Tibial nerve (tissue), 4 donors: ENCODE measurements at regions not wholly inside any gene's neighbourhood (a gene's known extent, or its start where the extent isn't known, plus 50 kb on each side); places are given as distances from the start of the nearest gene placed in this dataset.
A peak's percentile ranks its signal among the peaks of the same experiment; 100 is the strongest.

Experiments used
- DNase-seq, 2 donors: peaks; one replicate each; pipeline ENCODE4 v3.0.0-alpha.2; 2019; ENCODE audit warnings: low spot score in 2 of 2
- H3K27ac ChIP-seq, 4 donors: fragments of 200-600 bp; sonication (generic) in 3 of 4; one replicate each; pipeline ENCODE4 v1.5.1; 2017 to 2019; ENCODE audit warnings: mild to moderate bottlenecking in 1 of 4
- H3K27me3 ChIP-seq, 2 donors: fragments of 200-600 bp; sonication (generic) in 1 of 2; one replicate each; pipeline versions ENCODE4 v1.5.1 to v1.6.0; 2017 to 2019
- H3K36me3 ChIP-seq, 3 donors: fragments of 200-600 bp; sonication (generic); one replicate each; pipeline ENCODE4 v1.5.1; 2018 to 2019
- H3K4me1 ChIP-seq, 4 donors: fragments of 200-600 bp; sonication (generic) in 3 of 4; one replicate each; pipeline ENCODE4 v1.5.1; 2017 to 2019
- H3K4me3 ChIP-seq, 4 donors: fragments of 200-600 bp; sonication (generic) in 3 of 4; one replicate each; pipeline ENCODE4 v1.5.1; 2017 to 2019; ENCODE audit warnings: mild to moderate bottlenecking in 1 of 4, moderate library complexity in 1 of 4
- H3K9me3 ChIP-seq, 4 donors: fragments of 200-600 bp; sonication (generic) in 3 of 4; one replicate each; pipeline ENCODE4 v1.5.1; 2017 to 2019
- EP300 ChIP-seq, 2 donors: sonication (generic); formaldehyde crosslinking; IDR thresholded peaks; one replicate each; pipeline ENCODE4 v1.6.1; 2017; ENCODE audit warnings: antibody characterized with exemption in 2 of 2, mild to moderate bottlenecking in 1 of 2
- POLR2A ChIP-seq, 2 donors: fragments of 450-650 bp; IDR thresholded peaks; one replicate each; pipeline ENCODE4 v1.6.1; 2017; ENCODE audit warnings: antibody characterized with exemption in 2 of 2, mild to moderate bottlenecking in 2 of 2, moderate library complexity in 2 of 2
- WGBS, 2 donors: methylation state at CpG; one replicate each; pipeline ENCODE4 v1.1.5; 2018; 5-methylcytosine and 5-hydroxymethylcytosine counted together
- TF ChIP-seq, protein P1 (sequence below), 5 experiments: fragments of 200-600 bp in 3 of 5; fragments of 450-650 bp in 2 of 5; sonication (generic) in 3 of 5; IDR thresholded peaks; one replicate each; pipeline ENCODE4 v1.5.1; 2016 to 2019; ENCODE audit warnings: antibody characterized with exemption in 5 of 5, mild to moderate bottlenecking in 3 of 5, moderate library complexity in 2 of 5

DNA sequence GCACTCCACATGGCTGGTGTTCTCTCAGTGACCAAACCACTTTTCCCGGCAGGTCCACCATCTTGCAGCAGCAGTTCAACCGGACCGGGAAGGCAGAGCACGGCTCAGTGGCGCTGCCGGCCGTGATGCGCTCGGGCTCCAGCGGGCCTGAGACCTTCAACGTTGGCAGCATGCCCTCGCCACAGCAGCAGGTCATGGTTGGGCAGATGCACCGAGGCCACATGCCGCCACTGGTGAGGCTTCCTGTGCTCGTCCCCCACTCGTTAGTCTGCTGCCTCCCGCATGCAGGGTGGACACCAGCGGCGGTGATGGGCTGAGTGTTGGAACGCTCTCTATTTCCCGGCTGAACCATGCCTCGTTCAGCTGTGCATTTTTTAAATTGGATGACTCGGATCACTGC, 344.9 kb upstream of the TPM1 start:
- DNase-seq, result no peak
- Histone ChIP-seq H3K36me3 (peaks cover 0 to 95% (median 0%) of the 10 kb centered on the region in 3 donors), H3K27me3 (no peaks in the 10 kb centered on the region), H3K4me1 (no peaks in the 10 kb centered on the region), H3K27ac (no peak overlapping the region), H3K9me3 (no peaks in the 10 kb centered on the region), H3K4me3 (no peak overlapping the region)
- WGBS, 2 donors, result 92% methylated on average over 17 to 23 of the region's 23 CpGs
- TF ChIP-seq, protein P1, sequence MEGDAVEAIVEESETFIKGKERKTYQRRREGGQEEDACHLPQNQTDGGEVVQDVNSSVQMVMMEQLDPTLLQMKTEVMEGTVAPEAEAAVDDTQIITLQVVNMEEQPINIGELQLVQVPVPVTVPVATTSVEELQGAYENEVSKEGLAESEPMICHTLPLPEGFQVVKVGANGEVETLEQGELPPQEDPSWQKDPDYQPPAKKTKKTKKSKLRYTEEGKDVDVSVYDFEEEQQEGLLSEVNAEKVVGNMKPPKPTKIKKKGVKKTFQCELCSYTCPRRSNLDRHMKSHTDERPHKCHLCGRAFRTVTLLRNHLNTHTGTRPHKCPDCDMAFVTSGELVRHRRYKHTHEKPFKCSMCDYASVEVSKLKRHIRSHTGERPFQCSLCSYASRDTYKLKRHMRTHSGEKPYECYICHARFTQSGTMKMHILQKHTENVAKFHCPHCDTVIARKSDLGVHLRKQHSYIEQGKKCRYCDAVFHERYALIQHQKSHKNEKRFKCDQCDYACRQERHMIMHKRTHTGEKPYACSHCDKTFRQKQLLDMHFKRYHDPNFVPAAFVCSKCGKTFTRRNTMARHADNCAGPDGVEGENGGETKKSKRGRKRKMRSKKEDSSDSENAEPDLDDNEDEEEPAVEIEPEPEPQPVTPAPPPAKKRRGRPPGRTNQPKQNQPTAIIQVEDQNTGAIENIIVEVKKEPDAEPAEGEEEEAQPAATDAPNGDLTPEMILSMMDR (IDR thresholded peaks at IDR 0.05), result no peak
- TF ChIP-seq POLR2A (IDR thresholded peaks at IDR 0.05), result no peak
- TF ChIP-seq EP300 (IDR thresholded peaks at IDR 0.05), result no peak

DNA sequence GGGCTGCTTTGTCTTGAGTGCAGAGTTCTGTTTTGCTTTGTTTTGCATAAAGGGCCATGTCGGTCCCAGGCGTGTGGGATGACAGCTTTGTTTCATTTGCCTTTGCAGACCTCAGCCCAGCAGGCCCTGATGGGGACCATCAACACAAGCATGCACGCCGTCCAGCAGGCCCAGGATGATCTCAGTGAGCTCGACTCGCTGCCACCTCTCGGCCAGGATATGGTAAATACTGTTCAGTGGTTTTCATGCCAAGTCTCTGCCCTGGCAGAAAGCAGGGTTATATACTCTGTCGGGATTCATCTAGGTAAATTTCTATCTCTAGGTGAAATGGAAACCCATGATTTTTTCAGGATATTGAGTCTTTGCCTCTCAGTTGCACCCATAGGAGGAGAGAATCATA, 343.9 kb upstream of the TPM1 start:
- Histone ChIP-seq H3K4me1 (no peaks in the 10 kb centered on the region), H3K27ac (no peak overlapping the region), H3K27me3 (no peaks in the 10 kb centered on the region), H3K36me3 (peaks cover 0 to 96% (median 0%) of the 10 kb centered on the region in 3 donors), H3K4me3 (no peak overlapping the region), H3K9me3 (no peaks in the 10 kb centered on the region)
- TF ChIP-seq EP300 (IDR thresholded peaks at IDR 0.05) (no peak), POLR2A (IDR thresholded peaks at IDR 0.05) (no peak)
- TF ChIP-seq, protein P1 (IDR thresholded peaks at IDR 0.05), result no peak
- no peak for DNase-seq
- 86 to 95% methylated on average over 8 of the region's 8 CpGs for WGBS, 2 donors

DNA sequence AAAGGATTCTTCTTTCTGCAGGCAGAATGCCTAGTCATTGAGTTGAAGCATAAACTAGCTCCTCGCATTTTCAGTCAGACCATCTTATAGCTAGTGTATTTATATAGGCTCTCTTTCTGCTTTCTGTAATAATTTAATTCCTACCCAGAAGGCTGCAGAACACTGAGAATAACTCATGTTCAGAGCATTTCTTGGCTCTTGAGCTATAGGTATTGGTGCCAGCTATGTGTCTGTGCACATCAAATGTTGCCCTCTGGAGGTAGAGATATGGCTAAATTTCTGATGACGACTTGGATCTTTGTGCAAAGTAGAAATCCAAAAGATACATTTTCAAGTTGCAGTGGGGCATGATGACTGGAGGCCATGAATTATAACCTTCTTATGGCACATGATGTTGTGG, 336.2 kb upstream of the TPM1 start:
- no peak for DNase-seq
- Histone ChIP-seq H3K27me3 (no peaks in the 10 kb centered on the region), H3K9me3 (no peaks in the 10 kb centered on the region), H3K27ac (peak overlapping the region in 2 of 4 donors; percentile 15 to 46), H3K4me3 (no peak overlapping the region), H3K36me3 (peaks cover 0 to 68% (median 5%) of the 10 kb centered on the region in 3 donors), H3K4me1 (peaks cover 0 to 12% (median 0%) of the 10 kb centered on the region in 4 donors)
- 50 to 54% methylated on average over 2 of the region's 2 CpGs for WGBS, 2 donors
- TF ChIP-seq EP300 (IDR thresholded peaks at IDR 0.05) (no peak), POLR2A (IDR thresholded peaks at IDR 0.05) (no peak)
- TF ChIP-seq, protein P1 (IDR thresholded peaks at IDR 0.05), result no peak

DNA sequence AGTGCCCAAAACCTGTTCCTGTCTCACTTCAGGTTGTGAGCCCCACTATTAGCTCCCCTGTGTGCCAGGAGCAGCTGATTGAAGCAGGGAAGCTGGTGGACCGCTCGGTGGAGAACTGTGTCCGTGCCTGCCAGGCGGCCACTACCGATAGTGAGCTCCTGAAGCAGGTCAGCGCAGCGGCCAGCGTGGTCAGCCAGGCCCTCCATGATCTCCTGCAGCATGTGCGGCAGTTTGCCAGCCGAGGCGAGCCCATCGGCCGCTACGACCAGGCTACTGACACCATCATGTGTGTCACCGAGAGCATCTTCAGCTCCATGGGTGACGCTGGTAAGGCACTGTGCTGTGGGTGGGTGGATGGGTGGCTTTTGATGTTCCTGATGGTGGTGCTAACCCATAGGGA, 334.1 kb upstream of the TPM1 start:
- Histone ChIP-seq H3K27ac (no peak overlapping the region), H3K4me1 (peaks cover 0 to 12% (median 0%) of the 10 kb centered on the region in 4 donors), H3K27me3 (no peaks in the 10 kb centered on the region), H3K36me3 (peaks cover 0 to 68% (median 5%) of the 10 kb centered on the region in 3 donors), H3K9me3 (no peaks in the 10 kb centered on the region), H3K4me3 (no peak overlapping the region)
- DNase-seq, result no peak
- WGBS, 2 donors, result 97 to 98% methylated on average over 16 of the region's 16 CpGs
- TF ChIP-seq POLR2A (IDR thresholded peaks at IDR 0.05) (no peak), EP300 (IDR thresholded peaks at IDR 0.05) (no peak)
- TF ChIP-seq, protein P1 (IDR thresholded peaks at IDR 0.05), result no peak

DNA sequence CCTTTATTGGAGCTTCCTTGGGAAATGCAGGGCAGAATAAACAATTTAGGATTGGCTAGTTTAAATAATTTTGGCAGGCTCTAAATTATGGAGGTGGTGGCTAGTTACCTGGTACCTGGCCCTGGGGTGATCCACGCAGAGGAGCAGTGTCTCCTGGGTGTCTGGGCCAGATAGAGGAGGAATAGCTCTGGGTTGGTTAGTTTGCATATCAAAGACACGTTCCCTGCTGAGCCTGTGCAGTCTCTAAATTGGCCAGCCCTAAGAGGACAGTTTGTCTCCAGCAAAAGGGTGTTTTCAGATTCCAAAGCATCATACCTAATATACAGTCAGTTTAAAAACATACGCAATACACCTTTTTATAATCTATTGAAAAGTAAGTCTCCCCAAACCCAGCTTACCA, 333.3 kb upstream of the TPM1 start:
- 92 to 100% methylated on average over 3 of the region's 3 CpGs for WGBS, 2 donors
- TF ChIP-seq, protein P1 (IDR thresholded peaks at IDR 0.05), result no peak
- TF ChIP-seq EP300 (IDR thresholded peaks at IDR 0.05) (no peak), POLR2A (IDR thresholded peaks at IDR 0.05) (no peak)
- Histone ChIP-seq H3K27me3 (no peaks in the 10 kb centered on the region), H3K27ac (no peak overlapping the region), H3K4me1 (peaks cover 0 to 12% (median 0%) of the 10 kb centered on the region in 4 donors), H3K9me3 (no peaks in the 10 kb centered on the region), H3K36me3 (peaks cover 0 to 66% (median 5%) of the 10 kb centered on the region in 3 donors), H3K4me3 (no peak overlapping the region)
- no peak for DNase-seq
